HepG2 (cell line): ENCODE measurements at regions not wholly inside any gene's neighbourhood (a gene's known extent, or its start where the extent isn't known, plus 50 kb on each side); places are given as distances from the start of the nearest gene placed in this dataset.

Experiments used
- ATAC-seq: fragments of 200-7000 bp; cut with Tn5 transposase; 3 replicates; pipeline ENCODE4 v1.9.1; 2020; ENCODE audit warnings: mild to moderate bottlenecking, moderate library complexity
- BruUV-seq: library from RNA; stranded (reverse); fragments of 400-500 nt; replicated peaks from 2 replicates; lab custom pipeline; 2021; lab: Mats Ljungman, UMichigan
- CTCF ChIA-PET: fragments of 300-600 bp; formaldehyde crosslinking; extraction: SDS; loops from one replicate; lab custom pipeline; 2021; ENCODE audit warnings: low total read pairs, inconsistent platforms, low intra/inter-chr PET ratio; lab: Yijun Ruan, JAX
- POLR2A ChIA-PET: fragments of 350-600 bp; sonication (Branson Sonifier 250); formaldehyde crosslinking; loops from one replicate; lab custom pipeline; 2020; ENCODE audit warnings: antibody characterized with exemption, inconsistent platforms; lab: Yijun Ruan, JAX
- DNase-seq: peaks from one replicate; pipeline ENCODE4 v3.0.0-alpha.2; 2015; ENCODE audit warnings: low spot score
- FAIRE-seq: peaks from 3 replicates; lab custom pipeline; 2011; peaks lifted over from hg19 to GRCh38; lab: Jason Lieb, UNC
- H2AFZ ChIP-seq: one replicate; pipeline ENCODE4 v1.6.1; 2011; ENCODE audit warnings: low read length, inconsistent platforms
- H3K27ac ChIP-seq: fragments of 300-600 bp; 3 replicates; pipeline ENCODE4 v1.8.0; 2011; ENCODE audit warnings: mixed run types, mild to moderate bottlenecking, mixed read lengths, low read length, inconsistent platforms; ENCODE audit not compliant: insufficient read depth; ENCODE audit errors: extremely low read length
- H3K27me3 ChIP-seq, 2 experiments: fragments of 200-600 bp in 1 of 2; 2 replicates in 1 of 2; 3 replicates in 1 of 2; pipeline versions ENCODE4 v1.6.0 to v1.8.0; 2011; ENCODE audit warnings: low read length in 2 of 2, mild to moderate bottlenecking in 2 of 2, moderate library complexity in 2 of 2, inconsistent platforms in 1 of 2; ENCODE audit not compliant: insufficient read depth in 2 of 2, control insufficient read depth in 1 of 2
- H3K36me3 ChIP-seq, 2 experiments: fragments of 200-600 bp in 1 of 2; replicated peaks in 1 of 2; 2 replicates in 1 of 2; 3 replicates in 1 of 2; pipeline versions ENCODE4 v1.5.1 to v1.8.0; 2011; ENCODE audit warnings: low read length in 2 of 2, inconsistent platforms in 1 of 2; ENCODE audit not compliant: insufficient read depth in 2 of 2, control insufficient read depth in 1 of 2
- H3K4me1 ChIP-seq: 2 replicates; pipeline ENCODE4 v1.5.1; 2012; ENCODE audit warnings: low read length, inconsistent platforms; ENCODE audit not compliant: insufficient read depth
- H3K4me2 ChIP-seq: 2 replicates; pipeline ENCODE4 v1.6.0; 2011; ENCODE audit warnings: low read depth, low read length, inconsistent platforms
- H3K4me3 ChIP-seq, 3 experiments: fragments of 200-600 bp in 1 of 3; sonication (generic), shearing (Covaris generic) in 1 of 3; replicated peaks in 1 of 3; 2 replicates each; pipeline ENCODE4 v1.5.1; 2011 to 2016; ENCODE audit warnings: low read length in 3 of 3, inconsistent platforms in 2 of 3, low read depth in 2 of 3, mild to moderate bottlenecking in 2 of 3, control low read depth in 1 of 3, mixed read lengths in 1 of 3; ENCODE audit not compliant: insufficient read depth in 1 of 3
- H3K79me2 ChIP-seq: one replicate; pipeline ENCODE4 v1.6.1; 2011; ENCODE audit warnings: low read length, inconsistent platforms; ENCODE audit not compliant: insufficient read depth
- H3K9ac ChIP-seq: 2 replicates; pipeline ENCODE4 v1.6.0; 2011; ENCODE audit warnings: mild to moderate bottlenecking, low read depth, low read length, inconsistent platforms; ENCODE audit not compliant: insufficient read depth
- H3K9me3 ChIP-seq: 2 replicates; pipeline ENCODE4 v1.5.1; 2012; ENCODE audit warnings: mild to moderate bottlenecking, low read length
- H4K20me1 ChIP-seq: 2 replicates; pipeline ENCODE4 v1.6.0; 2011; ENCODE audit warnings: inconsistent platforms, mild to moderate bottlenecking, low read length, moderate library complexity; ENCODE audit not compliant: insufficient read depth
- BRD4 ChIP-seq: sonication (generic); formaldehyde crosslinking; IDR thresholded peaks from 2 replicates; pipeline ENCODE4 v1.4.0; 2020; ENCODE audit warnings: missing genetic modification reagents
- FOXM1 ChIP-seq: sonication (generic); formaldehyde crosslinking; IDR thresholded peaks from 2 replicates; pipeline ENCODE4 v1.5.0; 2020; ENCODE audit warnings: missing genetic modification reagents
- GTF2F1 ChIP-seq: fragments of 150-350 bp; IDR thresholded peaks from 2 replicates; pipeline ENCODE4 v1.6.1; 2014; ENCODE audit warnings: low read length
- HMGA1 ChIP-seq: sonication (generic); formaldehyde crosslinking; conservative IDR thresholded peaks from 2 replicates; pipeline ENCODE4 v1.4.0; 2020; ENCODE audit warnings: missing genetic modification reagents
- HOXD1 ChIP-seq: sonication (generic); formaldehyde crosslinking; IDR thresholded peaks from 2 replicates; pipeline ENCODE4 v1.5.0; 2020; ENCODE audit warnings: missing genetic modification reagents
- MED1 ChIP-seq: sonication (generic); formaldehyde crosslinking; IDR thresholded peaks from 2 replicates; pipeline ENCODE4 v1.4.0; 2020; ENCODE audit warnings: missing genetic modification reagents
- RBM39 ChIP-seq: fragments of 200-400 bp; formaldehyde crosslinking; IDR thresholded peaks from one replicate; pipeline ENCODE4 v1.6.1; 2018; ENCODE audit warnings: antibody characterized with exemption, mild to moderate bottlenecking, low read depth, low read length; ENCODE audit not compliant: poor library complexity, severe bottlenecking
- RFXANK ChIP-seq: IDR thresholded peaks from 2 replicates; pipeline ENCODE4 v1.6.1; 2016
- SIN3A ChIP-seq: IDR thresholded peaks from 2 replicates; pipeline ENCODE4 v1.6.1; 2011; ENCODE audit warnings: low read depth, mild to moderate bottlenecking, control low read depth, low read length, borderline replicate concordance
- YEATS4 ChIP-seq: sonication (generic); formaldehyde crosslinking; IDR thresholded peaks from 2 replicates; pipeline ENCODE4 v1.4.0; 2020; ENCODE audit warnings: missing genetic modification reagents, borderline replicate concordance
- ZFP90 ChIP-seq: sonication (generic); formaldehyde crosslinking; IDR thresholded peaks from 2 replicates; pipeline ENCODE4 v1.8.0; 2022; ENCODE audit warnings: missing genetic modification reagents, mild to moderate bottlenecking, inconsistent platforms, borderline replicate concordance
- ZNF143 ChIP-seq: sonication (generic); formaldehyde crosslinking; IDR thresholded peaks from 2 replicates; pipeline ENCODE4 v1.4.0; 2020; ENCODE audit warnings: missing genetic modification reagents
- ZNF749 ChIP-seq: sonication (generic); formaldehyde crosslinking; IDR thresholded peaks from 2 replicates; pipeline ENCODE4 v1.8.0; 2022; ENCODE audit warnings: mild to moderate bottlenecking, missing genetic modification reagents, moderate library complexity, borderline replicate concordance
- ZNF75D ChIP-seq: sonication (generic); formaldehyde crosslinking; IDR thresholded peaks from 2 replicates; pipeline ENCODE4 v1.8.1; 2023; ENCODE audit warnings: missing genetic modification reagents, mild to moderate bottlenecking, borderline replicate concordance
- WGBS: methylation state at CpG from one replicate; pipeline ENCODE4 v1.1.6; 2017; ENCODE audit warnings: low lambda C conversion rate; 5-methylcytosine and 5-hydroxymethylcytosine counted together
- in situ Hi-C: cut with HindIII; loops from 2 replicates; pipeline ENCODE4 v1.10.0; 2017; ENCODE audit warnings: low pct_unique_long_range_greater_than_20kb; ENCODE audit not compliant: extremely low pct_ligation_motif_present
- intact Hi-C: fragments of 100-400 bp; cut with micrococcal nuclease; formaldehyde crosslinking; loops from one replicate; pipeline ENCODE4 v1.10.0; 2022; ENCODE audit not compliant: unreplicated experiment
- TF ChIP-seq, protein P1 (sequence below): sonication (generic); formaldehyde crosslinking; IDR thresholded peaks from 2 replicates; pipeline ENCODE4 v1.4.0; 2020; ENCODE audit warnings: missing genetic modification reagents
- TF ChIP-seq, protein P2 (sequence below): sonication (generic); formaldehyde crosslinking; IDR thresholded peaks from 2 replicates; pipeline ENCODE4 v1.5.1; 2020; ENCODE audit warnings: mild to moderate bottlenecking, missing genetic modification reagents, borderline replicate concordance
- TF ChIP-seq, protein P3 (sequence below): sonication (generic); formaldehyde crosslinking; conservative IDR thresholded peaks from 2 replicates; pipeline ENCODE4 v1.8.0; 2022; ENCODE audit warnings: missing genetic modification reagents

DNA sequence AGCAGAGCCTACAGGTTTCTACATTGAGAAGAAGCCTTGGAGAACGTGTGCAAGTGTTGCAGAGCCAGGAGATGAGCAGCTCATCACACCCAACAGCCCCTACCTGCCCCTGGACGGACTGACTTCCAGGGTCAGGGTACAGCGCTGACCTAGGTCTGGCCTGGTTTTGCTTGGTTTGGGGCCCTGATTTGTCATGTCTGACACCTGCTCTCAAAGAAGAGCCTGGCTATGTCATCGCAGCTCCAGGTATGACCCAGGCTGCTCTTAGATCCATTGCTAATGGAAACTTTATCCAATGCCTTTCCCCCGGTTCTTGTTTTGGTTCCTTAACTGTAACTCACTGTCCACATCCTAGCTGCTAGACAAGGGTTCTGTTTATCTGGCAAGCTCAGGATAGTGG lies 149.5 kb downstream of the CXCL12 start:
- 100% methylated on average over 5 of the region's 5 CpGs for WGBS
- H3K36me3 ChIP-seq: no peaks in the 10 kb centered on the region
- no peaks in the 10 kb centered on the region for H3K79me2 ChIP-seq
- FAIRE-seq: no peak
- H3K4me1 ChIP-seq: peaks cover 71% of the 10 kb centered on the region
- peak overlapping the region; percentile 61; the same call in 1 of the 2 replicates for H3K9ac ChIP-seq
- H2AFZ ChIP-seq: no peak overlapping the region
- H3K9me3 ChIP-seq: peaks cover 7% of the 10 kb centered on the region; the same call in 1 of the 2 replicates
- in situ Hi-C loops (no loop called here), intact Hi-C loops (no loop called here)
- TF ChIP-seq MED1 (0 out of 2 replicates have a peak, but pooled peaks have one; percentile 33), ZNF143 (no peak), FOXM1 (CRISPR knock-in tag) (peak; percentile 50; the same call in 1 of the 2 replicates), RBM39 (no peak), HMGA1 (no peak), BRD4 (0 out of 2 replicates have a peak, but pooled peaks have one; percentile 45), RFXANK (no peak), GTF2F1 (no peak), HOXD1 (no peak), YEATS4 (CRISPR knock-in tag) (0 out of 2 replicates have a peak, but pooled peaks have one; percentile 34), SIN3A (no peak), ZFP90 (0 out of 2 replicates have a peak, but pooled peaks have one; percentile 49), ZNF75D (CRISPR knock-in tag) (no peak), ZNF749 (CRISPR knock-in tag) (no peak)
- TF ChIP-seq, protein P1, sequence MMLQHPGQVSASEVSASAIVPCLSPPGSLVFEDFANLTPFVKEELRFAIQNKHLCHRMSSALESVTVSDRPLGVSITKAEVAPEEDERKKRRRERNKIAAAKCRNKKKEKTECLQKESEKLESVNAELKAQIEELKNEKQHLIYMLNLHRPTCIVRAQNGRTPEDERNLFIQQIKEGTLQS (CRISPR knock-in tag): no peak
- TF ChIP-seq, protein P2, sequence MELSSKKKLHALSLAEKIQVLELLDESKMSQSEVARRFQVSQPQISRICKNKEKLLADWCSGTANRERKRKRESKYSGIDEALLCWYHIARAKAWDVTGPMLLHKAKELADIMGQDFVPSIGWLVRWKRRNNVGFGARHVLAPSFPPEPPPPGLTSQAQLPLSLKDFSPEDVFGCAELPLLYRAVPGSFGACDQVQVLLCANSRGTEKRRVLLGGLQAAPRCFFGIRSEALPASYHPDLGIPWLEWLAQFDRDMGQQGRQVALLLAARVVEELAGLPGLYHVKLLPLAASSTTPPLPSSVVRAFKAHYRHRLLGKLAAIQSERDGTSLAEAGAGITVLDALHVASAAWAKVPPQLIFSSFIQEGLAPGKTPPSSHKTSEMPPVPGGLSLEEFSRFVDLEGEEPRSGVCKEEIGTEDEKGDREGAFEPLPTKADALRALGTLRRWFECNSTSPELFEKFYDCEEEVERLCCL (CRISPR knock-in tag): no peak
- TF ChIP-seq, protein P3, sequence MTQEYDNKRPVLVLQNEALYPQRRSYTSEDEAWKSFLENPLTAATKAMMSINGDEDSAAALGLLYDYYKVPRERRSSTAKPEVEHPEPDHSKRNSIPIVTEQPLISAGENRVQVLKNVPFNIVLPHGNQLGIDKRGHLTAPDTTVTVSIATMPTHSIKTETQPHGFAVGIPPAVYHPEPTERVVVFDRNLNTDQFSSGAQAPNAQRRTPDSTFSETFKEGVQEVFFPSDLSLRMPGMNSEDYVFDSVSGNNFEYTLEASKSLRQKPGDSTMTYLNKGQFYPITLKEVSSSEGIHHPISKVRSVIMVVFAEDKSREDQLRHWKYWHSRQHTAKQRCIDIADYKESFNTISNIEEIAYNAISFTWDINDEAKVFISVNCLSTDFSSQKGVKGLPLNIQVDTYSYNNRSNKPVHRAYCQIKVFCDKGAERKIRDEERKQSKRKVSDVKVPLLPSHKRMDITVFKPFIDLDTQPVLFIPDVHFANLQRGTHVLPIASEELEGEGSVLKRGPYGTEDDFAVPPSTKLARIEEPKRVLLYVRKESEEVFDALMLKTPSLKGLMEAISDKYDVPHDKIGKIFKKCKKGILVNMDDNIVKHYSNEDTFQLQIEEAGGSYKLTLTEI: no peak
- POLR2A ChIA-PET: interaction anchor here (1.1 to 3.3 kb wide), 5 partner anchors 10 to 371 kb away, joined by 3 to 32 read pairs (median 7); no protein-coding TSS in a partner anchor
- H3K4me2 ChIP-seq: 0 out of 2 replicates have a peak overlapping the region, but pooled peaks have one; percentile 48
- H4K20me1 ChIP-seq: no peaks in the 10 kb centered on the region
- no peak overlapping the region for H3K4me3 ChIP-seq
- DNase-seq: no peak
- no peak for ATAC-seq
- CTCF ChIA-PET: no interaction called here
- no peaks in the 10 kb centered on the region for H3K27me3 ChIP-seq
- H3K27ac ChIP-seq: peak overlapping the region; percentile 90
- BruUV-seq: no TSS peak
